Mammary epithelial cell (primary cell): ENCODE measurements at regions not wholly inside any gene's neighbourhood (a gene's known extent, or its start where the extent isn't known, plus 50 kb on each side); places are given as distances from the start of the nearest gene placed in this dataset.

Experiments
- EZH2 ChIP-seq: IDR thresholded peaks from 2 replicates; pipeline ENCODE4 v1.6.1; 2012; ENCODE audit warnings: low read length, inconsistent platforms, borderline replicate concordance
- TF ChIP-seq, protein P1 (sequence below), 2 donors: IDR thresholded peaks in 1 of 2; conservative IDR thresholded peaks in 1 of 2; 2 replicates each; pipeline ENCODE4 v1.5.1; 2011 to 2012; ENCODE audit warnings: inconsistent platforms in 2 of 2, low read length in 2 of 2, mild to moderate bottlenecking in 2 of 2, control low read depth in 1 of 2, low read depth in 1 of 2; ENCODE audit not compliant: insufficient read depth in 1 of 2; ENCODE audit errors: extremely low read depth in 1 of 2

DNA sequence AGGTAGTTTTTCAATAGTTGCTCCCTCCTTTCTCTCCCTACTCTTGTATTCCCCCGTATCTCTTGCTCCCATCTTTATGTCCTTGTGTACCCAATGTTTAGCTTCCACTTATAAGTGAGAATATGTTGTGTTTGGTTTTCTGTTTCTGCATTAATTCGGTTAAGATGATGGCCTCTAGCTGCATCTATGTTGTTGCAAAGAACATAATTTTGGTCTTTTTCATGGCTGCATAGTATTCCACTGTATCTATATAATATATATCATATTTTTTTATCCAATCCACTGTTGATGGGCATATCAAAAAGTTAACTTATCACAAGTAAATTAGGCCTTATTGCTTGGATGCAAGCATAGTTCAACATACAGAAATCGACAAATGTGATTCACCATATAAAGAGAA lies 594.0 kb downstream of the TYW1 start:
- TF ChIP-seq, protein P1, sequence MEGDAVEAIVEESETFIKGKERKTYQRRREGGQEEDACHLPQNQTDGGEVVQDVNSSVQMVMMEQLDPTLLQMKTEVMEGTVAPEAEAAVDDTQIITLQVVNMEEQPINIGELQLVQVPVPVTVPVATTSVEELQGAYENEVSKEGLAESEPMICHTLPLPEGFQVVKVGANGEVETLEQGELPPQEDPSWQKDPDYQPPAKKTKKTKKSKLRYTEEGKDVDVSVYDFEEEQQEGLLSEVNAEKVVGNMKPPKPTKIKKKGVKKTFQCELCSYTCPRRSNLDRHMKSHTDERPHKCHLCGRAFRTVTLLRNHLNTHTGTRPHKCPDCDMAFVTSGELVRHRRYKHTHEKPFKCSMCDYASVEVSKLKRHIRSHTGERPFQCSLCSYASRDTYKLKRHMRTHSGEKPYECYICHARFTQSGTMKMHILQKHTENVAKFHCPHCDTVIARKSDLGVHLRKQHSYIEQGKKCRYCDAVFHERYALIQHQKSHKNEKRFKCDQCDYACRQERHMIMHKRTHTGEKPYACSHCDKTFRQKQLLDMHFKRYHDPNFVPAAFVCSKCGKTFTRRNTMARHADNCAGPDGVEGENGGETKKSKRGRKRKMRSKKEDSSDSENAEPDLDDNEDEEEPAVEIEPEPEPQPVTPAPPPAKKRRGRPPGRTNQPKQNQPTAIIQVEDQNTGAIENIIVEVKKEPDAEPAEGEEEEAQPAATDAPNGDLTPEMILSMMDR (conservative IDR thresholded peaks at IDR 0.05 in 1 of 2, IDR thresholded peaks at IDR 0.05 in 1 of 2; ENCODE audit: extremely low read depth in 1 of 2, insufficient read depth in 1 of 2, low read depth in 1 of 2, low read length in 2 of 2), result no peak
- no peak for TF ChIP-seq EZH2
